HEK293 (cell line): ENCODE measurements at regions not wholly inside any gene's neighbourhood (a gene's known extent, or its start where the extent isn't known, plus 50 kb on each side); places are given as distances from the start of the nearest gene placed in this dataset.

ENCODE experiments used
- PRDM1 ChIP-seq: fragments of 450-650 bp; formaldehyde crosslinking; IDR thresholded peaks from 2 replicates; pipeline ENCODE4; 2016; ENCODE audit warnings: missing biosample characterization, missing genetic modification characterization
- ZNF114 ChIP-seq: fragments of 450-650 bp; formaldehyde crosslinking; IDR thresholded peaks from 2 replicates; pipeline ENCODE4 v1.5.0; 2017; ENCODE audit warnings: missing biosample characterization, missing genetic modification characterization
- ZNF174 ChIP-seq: fragments of 450-650 bp; formaldehyde crosslinking; IDR thresholded peaks from 2 replicates; pipeline ENCODE4 v1.5.0; 2017; ENCODE audit warnings: missing biosample characterization, mild to moderate bottlenecking, missing genetic modification characterization
- ZNF341 ChIP-seq: fragments of 450-650 bp; formaldehyde crosslinking; IDR thresholded peaks from 2 replicates; pipeline ENCODE4; 2016; ENCODE audit warnings: low read depth, missing biosample characterization, missing genetic modification characterization
- TF ChIP-seq, protein P1 (sequence below): fragments of 450-650 bp; formaldehyde crosslinking; IDR thresholded peaks from 2 replicates; pipeline ENCODE4 v1.5.1; 2016; ENCODE audit warnings: missing biosample characterization, missing genetic modification characterization

DNA sequence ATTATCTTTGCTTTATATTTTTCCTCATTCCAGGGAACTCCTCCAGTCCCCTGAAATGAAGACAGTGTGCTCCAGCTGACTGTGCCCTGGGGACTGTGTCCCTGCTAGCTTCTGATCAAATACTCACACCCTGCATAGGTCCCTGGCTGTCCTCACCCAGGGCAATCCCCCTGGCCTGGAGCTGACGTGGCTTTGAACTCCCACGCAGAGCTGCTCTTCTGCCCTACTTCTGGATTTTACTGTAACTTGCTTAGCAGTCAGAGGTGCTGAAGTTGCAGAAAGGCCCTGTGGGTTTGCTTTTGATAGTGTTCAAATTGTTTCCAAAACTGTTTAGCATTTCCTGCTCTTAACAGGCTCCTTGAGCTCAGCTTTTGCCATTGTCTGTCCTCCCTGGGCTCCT, 186.5 kb downstream of the FASLG start:
- TF ChIP-seq ZNF341 (tag by site-specific recombination) = no peak
- TF ChIP-seq, protein P1, sequence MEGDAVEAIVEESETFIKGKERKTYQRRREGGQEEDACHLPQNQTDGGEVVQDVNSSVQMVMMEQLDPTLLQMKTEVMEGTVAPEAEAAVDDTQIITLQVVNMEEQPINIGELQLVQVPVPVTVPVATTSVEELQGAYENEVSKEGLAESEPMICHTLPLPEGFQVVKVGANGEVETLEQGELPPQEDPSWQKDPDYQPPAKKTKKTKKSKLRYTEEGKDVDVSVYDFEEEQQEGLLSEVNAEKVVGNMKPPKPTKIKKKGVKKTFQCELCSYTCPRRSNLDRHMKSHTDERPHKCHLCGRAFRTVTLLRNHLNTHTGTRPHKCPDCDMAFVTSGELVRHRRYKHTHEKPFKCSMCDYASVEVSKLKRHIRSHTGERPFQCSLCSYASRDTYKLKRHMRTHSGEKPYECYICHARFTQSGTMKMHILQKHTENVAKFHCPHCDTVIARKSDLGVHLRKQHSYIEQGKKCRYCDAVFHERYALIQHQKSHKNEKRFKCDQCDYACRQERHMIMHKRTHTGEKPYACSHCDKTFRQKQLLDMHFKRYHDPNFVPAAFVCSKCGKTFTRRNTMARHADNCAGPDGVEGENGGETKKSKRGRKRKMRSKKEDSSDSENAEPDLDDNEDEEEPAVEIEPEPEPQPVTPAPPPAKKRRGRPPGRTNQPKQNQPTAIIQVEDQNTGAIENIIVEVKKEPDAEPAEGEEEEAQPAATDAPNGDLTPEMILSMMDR (tag by site-specific recombination) = no peak
- no peak for TF ChIP-seq PRDM1 (tag by site-specific recombination)
- TF ChIP-seq ZNF174 = no peak
- TF ChIP-seq ZNF114 (tag by site-specific recombination) = no peak
